Spinal cord (tissue), 9 donors: ENCODE measurements at regions not wholly inside any gene's neighbourhood (a gene's known extent, or its start where the extent isn't known, plus 50 kb on each side); places are given as distances from the start of the nearest gene placed in this dataset.

Experiments
- DNase-seq, 6 donors: peaks; one replicate each; pipeline versions ENCODE4 v3.0.0 to v3.0.0-alpha.2; 2013 to 2015; ENCODE audit warnings: low spot score in 6 of 6, low read depth in 4 of 6
- H3K27ac ChIP-seq: one replicate; pipeline ENCODE4 v1.5.1; 2013; ENCODE audit warnings: low read depth, low read length, control low read depth
- H3K27me3 ChIP-seq: one replicate; pipeline ENCODE4 v1.6.1; 2013; ENCODE audit warnings: low read length; ENCODE audit not compliant: control insufficient read depth, insufficient read depth
- H3K36me3 ChIP-seq: one replicate; pipeline ENCODE4 v1.6.1; 2013; ENCODE audit warnings: low read length; ENCODE audit not compliant: control insufficient read depth, insufficient read depth
- H3K4me1 ChIP-seq: one replicate; pipeline ENCODE4 v1.6.1; 2013; ENCODE audit warnings: low read length; ENCODE audit not compliant: control insufficient read depth, insufficient read depth
- H3K4me3 ChIP-seq: one replicate; pipeline ENCODE4 v1.5.1; 2013; ENCODE audit warnings: low read depth, low read length, control low read depth
- H3K9me3 ChIP-seq: one replicate; pipeline ENCODE4 v1.6.1; 2013; ENCODE audit warnings: low read length; ENCODE audit not compliant: control insufficient read depth, insufficient read depth
- WGBS: methylation state at CpG from one replicate; pipeline ENCODE4 v1.1.5; 2013; ENCODE audit warnings: missing lambda C conversion rate; ENCODE audit not compliant: insufficient coverage; 5-methylcytosine and 5-hydroxymethylcytosine counted together
- donor health status: healthy.

DNA sequence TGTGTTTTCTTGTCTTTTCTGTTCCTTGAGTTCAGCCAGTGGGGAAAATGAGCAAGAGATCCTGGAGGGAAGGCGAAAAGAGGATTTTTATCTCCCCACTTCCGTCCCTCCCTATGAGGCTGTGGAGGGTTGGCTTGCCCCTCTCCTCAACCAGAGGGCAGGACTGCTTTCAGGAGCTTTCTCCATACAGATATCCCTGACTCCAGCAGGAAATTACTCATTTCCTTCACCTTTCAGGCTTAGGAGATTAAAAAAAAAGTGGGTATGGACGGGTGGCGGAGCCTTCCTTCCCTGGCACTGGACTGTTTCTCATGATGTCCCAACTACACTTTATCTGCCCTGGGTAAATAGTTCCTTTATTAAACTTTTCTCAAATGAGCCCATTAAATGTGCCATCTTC lies 241.2 kb downstream of the FRK start:
- H3K4me3 ChIP-seq: no peak overlapping the region
- WGBS: no CpG with 5 or more reads among the region's 4 CpGs
- H3K9me3 ChIP-seq: no peaks in the 10 kb centered on the region
- no peaks in the 10 kb centered on the region for H3K36me3 ChIP-seq
- H3K27me3 ChIP-seq: no peaks in the 10 kb centered on the region
- H3K4me1 ChIP-seq: no peaks in the 10 kb centered on the region
- no peak overlapping the region for H3K27ac ChIP-seq
- DNase-seq: no peak

DNA sequence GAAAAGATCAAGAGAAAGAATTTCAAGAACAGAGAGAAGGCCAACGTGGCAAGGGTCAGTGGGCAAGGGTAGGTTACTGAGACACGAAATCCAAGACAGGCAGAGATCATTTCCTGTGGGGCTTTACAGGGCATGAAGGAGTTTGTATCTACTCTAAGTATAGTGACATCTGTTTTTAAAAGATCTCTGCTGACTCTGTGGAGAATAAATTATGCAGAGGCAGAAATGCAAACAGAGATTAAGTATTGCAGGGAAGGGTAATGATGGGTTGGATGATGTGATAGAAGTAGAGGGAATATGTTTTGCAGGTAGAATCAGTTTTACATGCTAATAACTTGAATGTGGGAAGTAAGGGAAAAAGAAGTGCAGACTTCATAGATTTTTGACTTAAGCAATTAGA lies 243.5 kb downstream of the FRK start:
- Histone ChIP-seq H3K27me3 (no peaks in the 10 kb centered on the region), H3K4me3 (no peak overlapping the region), H3K4me1 (no peaks in the 10 kb centered on the region), H3K9me3 (no peaks in the 10 kb centered on the region), H3K27ac (no peak overlapping the region), H3K36me3 (no peaks in the 10 kb centered on the region)
- DNase-seq: no peak
- WGBS: 79% methylated on average over 2 of the region's 2 CpGs

DNA sequence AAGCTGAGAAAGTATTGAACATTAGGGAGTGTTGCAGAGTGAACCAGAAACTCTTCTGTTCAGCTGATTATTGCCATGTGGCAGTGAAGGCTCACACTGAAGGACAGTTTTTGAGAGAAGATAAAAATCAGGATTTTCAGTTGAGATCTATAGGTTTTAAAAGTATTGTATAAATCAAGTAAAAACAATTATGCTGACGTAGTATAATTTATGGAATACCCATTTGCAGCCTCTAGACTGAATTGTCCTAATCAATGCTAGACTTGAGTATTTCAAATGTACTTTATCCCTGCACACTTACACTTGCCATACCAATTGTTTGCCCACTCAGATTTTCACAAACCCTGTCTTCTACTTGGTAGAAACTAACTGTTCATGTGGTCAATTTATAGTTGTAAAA lies 245.8 kb downstream of the FRK start:
- DNase-seq: no peak
- H3K9me3 ChIP-seq: no peaks in the 10 kb centered on the region
- no peaks in the 10 kb centered on the region for H3K36me3 ChIP-seq
- H3K4me1 ChIP-seq: no peaks in the 10 kb centered on the region
- no peaks in the 10 kb centered on the region for H3K27me3 ChIP-seq
- no CpG with 5 or more reads among the region's 1 CpG for WGBS
- H3K4me3 ChIP-seq: no peak overlapping the region
- no peak overlapping the region for H3K27ac ChIP-seq

DNA sequence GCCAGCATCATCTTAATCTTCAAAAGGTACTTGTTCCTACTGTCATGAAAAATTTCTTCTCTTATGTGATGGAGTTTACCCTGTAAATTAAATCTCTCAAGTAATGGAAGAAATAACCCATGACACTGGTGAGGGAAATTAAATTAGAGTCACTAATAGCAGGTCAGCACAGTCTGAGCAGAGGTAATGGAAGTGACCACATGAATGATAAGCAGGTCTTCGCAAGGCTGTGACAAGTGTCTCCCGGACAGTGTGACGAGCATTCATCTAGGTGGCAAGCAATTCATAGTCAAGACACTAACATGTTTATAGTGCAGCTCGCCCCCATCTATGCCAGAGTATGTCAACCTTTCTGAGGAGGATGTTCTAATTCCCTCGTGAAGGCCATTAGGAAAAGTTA lies 249.2 kb downstream of the FRK start:
- Histone ChIP-seq H3K9me3 (no peaks in the 10 kb centered on the region), H3K36me3 (no peaks in the 10 kb centered on the region), H3K27ac (no peak overlapping the region), H3K4me3 (no peak overlapping the region), H3K4me1 (no peaks in the 10 kb centered on the region), H3K27me3 (no peaks in the 10 kb centered on the region)
- WGBS: 91% methylated on average over 4 of the region's 5 CpGs
- peak in 1 of 6 donors; percentile 48 for DNase-seq

DNA sequence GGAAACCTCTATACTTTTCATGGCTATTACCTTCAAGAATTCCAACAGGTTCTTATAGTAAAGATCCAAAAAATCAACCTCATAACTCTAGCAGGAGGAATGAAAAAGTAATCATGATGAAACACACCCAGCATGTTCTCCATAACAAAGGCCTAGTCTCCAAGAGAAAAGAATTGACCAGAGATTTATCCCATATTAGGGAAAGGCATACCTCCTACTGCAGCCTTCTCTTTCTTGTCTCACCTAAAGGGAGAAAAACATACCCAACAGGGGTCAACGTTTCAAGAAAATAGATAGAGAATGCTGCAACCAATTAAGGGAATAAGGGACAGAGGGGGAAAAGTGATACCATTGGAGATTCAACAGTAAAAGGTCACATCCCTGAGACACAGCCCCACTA lies 262.5 kb downstream of the FRK start:
- Histone ChIP-seq H3K36me3 (no peaks in the 10 kb centered on the region), H3K27ac (no peak overlapping the region), H3K4me3 (no peak overlapping the region), H3K27me3 (no peaks in the 10 kb centered on the region), H3K4me1 (no peaks in the 10 kb centered on the region), H3K9me3 (no peaks in the 10 kb centered on the region)
- no CpG with 5 or more reads among the region's 1 CpG for WGBS
- no peak for DNase-seq

DNA sequence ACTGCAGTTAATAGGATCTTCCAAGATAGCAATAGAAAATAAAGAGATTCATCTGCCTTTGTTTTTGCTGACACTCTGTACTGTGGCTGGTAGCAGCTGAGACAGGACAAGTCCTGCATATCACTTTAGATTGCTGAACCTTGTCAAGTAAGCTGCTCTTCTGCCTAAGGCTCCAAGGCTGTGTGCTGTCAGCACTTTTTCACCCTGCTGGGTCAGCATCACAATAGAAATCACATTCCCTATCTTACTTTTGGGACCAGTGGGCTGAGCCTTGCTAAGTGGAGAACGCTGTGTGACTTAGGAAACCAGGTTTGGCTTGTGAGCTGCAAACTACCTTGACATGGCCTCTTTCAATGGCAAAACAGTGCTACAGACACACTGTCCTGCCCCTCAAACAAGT lies 263.9 kb downstream of the FRK start:
- H3K27ac ChIP-seq: no peak overlapping the region
- H3K4me3 ChIP-seq: no peak overlapping the region
- WGBS: 50% methylated on average over 1 of the region's 1 CpG
- H3K4me1 ChIP-seq: no peaks in the 10 kb centered on the region
- no peaks in the 10 kb centered on the region for H3K27me3 ChIP-seq
- H3K9me3 ChIP-seq: no peaks in the 10 kb centered on the region
- H3K36me3 ChIP-seq: no peaks in the 10 kb centered on the region
- peak in 1 of 6 donors; percentile 49 for DNase-seq

DNA sequence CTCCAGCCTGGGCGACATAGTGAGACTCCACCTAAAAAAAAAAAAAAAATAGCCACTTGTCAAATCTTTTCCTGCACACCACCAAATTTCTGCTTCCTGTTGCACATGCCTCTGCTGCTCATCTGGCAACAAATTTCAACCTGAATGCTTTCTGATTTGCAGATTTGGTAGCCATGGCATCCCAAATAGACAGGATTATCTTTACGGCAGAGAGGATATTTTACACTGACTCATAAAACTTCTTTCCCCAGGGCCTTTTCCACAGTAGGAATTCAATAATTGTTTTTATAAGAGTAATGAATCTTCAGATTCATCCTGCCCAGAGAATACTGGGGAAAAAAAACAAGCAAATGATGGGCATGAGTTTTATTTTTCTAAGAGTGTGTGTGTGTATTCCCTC lies 264.6 kb downstream of the FRK start:
- H3K27ac ChIP-seq: no peak overlapping the region
- no peak overlapping the region for H3K4me3 ChIP-seq
- no peaks in the 10 kb centered on the region for H3K27me3 ChIP-seq
- H3K4me1 ChIP-seq: no peaks in the 10 kb centered on the region
- no peaks in the 10 kb centered on the region for H3K36me3 ChIP-seq
- WGBS: 100% methylated on average over 1 of the region's 2 CpGs
- DNase-seq: no peak
- no peaks in the 10 kb centered on the region for H3K9me3 ChIP-seq

DNA sequence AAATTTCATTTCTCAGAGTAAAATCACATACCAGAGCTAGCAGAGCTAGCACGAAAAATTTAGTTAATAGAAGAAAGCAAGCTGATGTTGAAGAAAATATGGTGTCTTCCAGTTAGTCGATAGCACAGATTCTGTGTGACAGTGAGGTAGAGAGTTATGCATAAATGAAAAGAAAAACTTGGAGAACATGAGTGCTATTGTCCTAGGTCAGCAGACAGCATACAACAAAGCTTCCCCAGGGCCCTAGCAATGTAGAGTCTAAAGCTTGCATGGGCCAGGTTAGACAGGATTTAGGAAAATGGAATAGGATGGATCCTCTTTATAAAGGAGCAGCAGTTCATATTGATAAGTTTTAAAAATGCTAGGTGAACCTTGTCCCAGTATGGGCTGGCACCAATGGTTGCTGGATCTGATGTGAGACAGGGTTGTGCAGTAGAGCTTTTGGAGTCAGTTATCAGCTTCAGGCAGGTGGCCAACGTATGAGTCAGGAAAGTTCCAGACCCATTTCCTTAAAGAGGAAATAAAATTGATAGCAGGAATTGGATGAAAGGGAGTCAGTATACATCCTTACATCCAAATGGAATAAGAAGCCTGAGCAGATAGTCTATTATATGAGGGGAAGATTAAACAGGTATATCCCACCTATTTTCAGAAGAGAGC lies 277.2 kb downstream of the FRK start:
- Histone ChIP-seq H3K27ac (no peak overlapping the region), H3K36me3 (no peaks in the 10 kb centered on the region), H3K27me3 (no peaks in the 10 kb centered on the region), H3K4me1 (no peaks in the 10 kb centered on the region), H3K9me3 (no peaks in the 10 kb centered on the region), H3K4me3 (no peak overlapping the region)
- 100% methylated on average over 1 of the region's 3 CpGs for WGBS
- no peak for DNase-seq

DNA sequence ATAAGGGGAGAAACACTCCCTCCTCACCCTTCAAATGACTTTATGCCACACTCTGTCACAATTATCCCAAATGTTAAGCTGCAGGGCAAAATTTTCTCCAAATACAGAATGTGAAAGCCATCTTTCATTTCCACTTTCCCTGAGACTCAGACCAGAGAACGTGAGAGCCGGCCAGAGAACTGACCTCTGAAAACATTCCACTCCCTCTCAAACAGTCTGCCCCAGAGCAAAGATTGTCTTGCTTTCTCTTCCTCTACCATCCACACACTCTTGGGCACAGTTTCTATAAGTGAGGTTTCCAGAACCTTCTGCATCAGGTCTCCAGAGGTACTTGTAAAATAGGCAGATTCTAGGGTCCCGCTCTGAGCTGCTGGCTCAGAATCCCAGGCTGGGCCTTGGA lies 278.1 kb downstream of the FRK start:
- no peak overlapping the region for H3K4me3 ChIP-seq
- no peaks in the 10 kb centered on the region for H3K36me3 ChIP-seq
- H3K9me3 ChIP-seq: no peaks in the 10 kb centered on the region
- H3K27ac ChIP-seq: no peak overlapping the region
- H3K4me1 ChIP-seq: no peaks in the 10 kb centered on the region
- 71% methylated on average over 2 of the region's 3 CpGs for whole genome bisulfite sequencing
- no peaks in the 10 kb centered on the region for H3K27me3 ChIP-seq
- no peak for DNase-seq

DNA sequence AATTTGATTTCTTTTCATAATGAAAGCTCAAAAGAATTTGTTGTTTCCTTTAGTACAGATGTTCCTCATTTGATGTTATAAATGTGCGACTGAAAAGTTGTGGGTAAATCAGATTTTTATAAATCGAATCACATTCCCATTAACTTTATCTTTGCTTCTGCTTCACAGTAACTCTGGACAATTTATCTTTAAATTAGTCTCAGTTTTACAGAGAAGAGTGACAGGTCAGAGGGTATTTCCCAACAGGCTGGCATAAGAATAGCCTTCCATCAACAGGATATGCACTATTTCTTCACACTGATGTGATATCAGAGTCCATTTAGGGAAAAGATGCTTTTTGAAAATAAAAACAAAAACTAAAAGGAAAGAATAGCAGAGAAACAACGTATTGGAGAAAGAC lies 286.9 kb downstream of the FRK start:
- no peak overlapping the region for H3K27ac ChIP-seq
- no CpG with 5 or more reads among the region's 3 CpGs for WGBS
- no peak for DNase-seq

More for the DNA sequence above, 286.9 kb downstream of the FRK start:
- Histone ChIP-seq H3K4me1 (no peaks in the 10 kb centered on the region), H3K36me3 (no peaks in the 10 kb centered on the region), H3K9me3 (no peaks in the 10 kb centered on the region), H3K27me3 (no peaks in the 10 kb centered on the region), H3K4me3 (no peak overlapping the region)
